A549 (cell line): ENCODE measurements at regions not wholly inside any gene's neighbourhood (a gene's known extent, or its start where the extent isn't known, plus 50 kb on each side); places are given as distances from the start of the nearest gene placed in this dataset.

Source experiments
- FOSB ChIP-seq: fragments of 250-450 bp; sonication (Bioruptor Pico); IDR thresholded peaks from 2 replicates; pipeline ENCODE4 v1.5.0; 2020; ENCODE audit warnings: mild to moderate bottlenecking, moderate library complexity
- KDM5A ChIP-seq: fragments of 200-600 bp; sonication (generic); IDR thresholded peaks from 2 replicates; pipeline ENCODE4 v1.6.1; 2016; ENCODE audit warnings: antibody characterized with exemption, mild to moderate bottlenecking
- MYC ChIP-seq: IDR thresholded peaks from 2 replicates; pipeline ENCODE4 v1.6.1; 2012; ENCODE audit warnings: mild to moderate bottlenecking, inconsistent platforms, low read length, improper control_type of control experiment, borderline replicate concordance
- POLR2A ChIP-seq: IDR thresholded peaks from 2 replicates; pipeline ENCODE4 v1.6.1; 2012; ENCODE audit warnings: mild to moderate bottlenecking, low read length
- RAD21 ChIP-seq, 2 experiments: fragments of >200 bp in 1 of 2; sonication (Bioruptor Twin) in 1 of 2; formaldehyde crosslinking in 1 of 2; IDR thresholded peaks in 1 of 2; conservative IDR thresholded peaks in 1 of 2; 2 replicates in 1 of 2; 3 replicates in 1 of 2; pipeline ENCODE4 v1.6.1; 2012 to 2018; ENCODE audit warnings: inconsistent platforms in 1 of 2
- REST ChIP-seq: fragments of 200-600 bp; sonication (generic); IDR thresholded peaks from 2 replicates; pipeline ENCODE4 v1.6.1; 2016; ENCODE audit warnings: antibody characterized with exemption, mild to moderate bottlenecking, moderate library complexity
- RNF2 ChIP-seq: fragments of 200-600 bp; sonication (generic); IDR thresholded peaks from 2 replicates; pipeline ENCODE4 v1.6.1; 2016; ENCODE audit warnings: low read depth, mild to moderate bottlenecking, antibody characterized with exemption, moderate library complexity, borderline replicate concordance
- TF ChIP-seq, protein P1 (sequence below): fragments of 250-450 bp; sonication (Bioruptor Pico); IDR thresholded peaks from 2 replicates; pipeline ENCODE4 v1.5.0; 2020; ENCODE audit warnings: low read depth, mild to moderate bottlenecking, moderate library complexity
- TF ChIP-seq, protein P2 (sequence below): IDR thresholded peaks from 2 replicates; pipeline ENCODE4 v1.6.1; 2012
- TF ChIP-seq, protein P3 (sequence below): fragments of >200 bp; sonication (Bioruptor Twin); formaldehyde crosslinking; IDR thresholded peaks from 3 replicates; pipeline ENCODE4 v1.5.1; 2016

DNA sequence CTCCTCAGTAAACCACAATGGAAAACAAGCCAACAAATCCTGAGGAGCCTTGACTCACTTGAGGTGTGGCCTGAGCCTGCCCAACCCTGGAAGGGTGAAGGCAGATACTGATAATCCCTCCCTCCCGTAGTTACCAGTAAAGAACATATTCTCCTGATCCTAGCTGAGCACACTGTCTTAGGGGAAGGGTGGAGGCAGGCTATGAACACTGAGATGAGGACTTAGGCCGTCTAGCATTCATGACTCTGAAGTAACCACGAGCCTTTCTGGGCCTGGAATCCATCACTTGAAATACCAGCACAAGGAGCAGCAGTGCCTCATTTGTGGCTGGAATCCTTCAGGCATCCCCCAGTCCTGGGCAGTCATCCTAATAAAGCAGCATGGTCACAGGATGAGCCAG is 124.5 kb upstream of the PRLR start:
- TF ChIP-seq POLR2A (no peak), FOSB (CRISPR knock-in tag) (no peak), KDM5A (no peak), RNF2 (no peak), REST (no peak), MYC (no peak), RAD21 (conservative IDR thresholded peaks at IDR 0.05 in 1 of 2, IDR thresholded peaks at IDR 0.05 in 1 of 2) (no peak)
- TF ChIP-seq, protein P1, sequence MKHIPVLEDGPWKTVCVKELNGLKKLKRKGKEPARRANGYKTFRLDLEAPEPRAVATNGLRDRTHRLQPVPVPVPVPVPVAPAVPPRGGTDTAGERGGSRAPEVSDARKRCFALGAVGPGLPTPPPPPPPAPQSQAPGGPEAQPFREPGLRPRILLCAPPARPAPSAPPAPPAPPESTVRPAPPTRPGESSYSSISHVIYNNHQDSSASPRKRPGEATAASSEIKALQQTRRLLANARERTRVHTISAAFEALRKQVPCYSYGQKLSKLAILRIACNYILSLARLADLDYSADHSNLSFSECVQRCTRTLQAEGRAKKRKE (CRISPR knock-in tag) = no peak
- TF ChIP-seq, protein P2, sequence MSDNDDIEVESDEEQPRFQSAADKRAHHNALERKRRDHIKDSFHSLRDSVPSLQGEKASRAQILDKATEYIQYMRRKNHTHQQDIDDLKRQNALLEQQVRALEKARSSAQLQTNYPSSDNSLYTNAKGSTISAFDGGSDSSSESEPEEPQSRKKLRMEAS = no peak
- TF ChIP-seq, protein P3, sequence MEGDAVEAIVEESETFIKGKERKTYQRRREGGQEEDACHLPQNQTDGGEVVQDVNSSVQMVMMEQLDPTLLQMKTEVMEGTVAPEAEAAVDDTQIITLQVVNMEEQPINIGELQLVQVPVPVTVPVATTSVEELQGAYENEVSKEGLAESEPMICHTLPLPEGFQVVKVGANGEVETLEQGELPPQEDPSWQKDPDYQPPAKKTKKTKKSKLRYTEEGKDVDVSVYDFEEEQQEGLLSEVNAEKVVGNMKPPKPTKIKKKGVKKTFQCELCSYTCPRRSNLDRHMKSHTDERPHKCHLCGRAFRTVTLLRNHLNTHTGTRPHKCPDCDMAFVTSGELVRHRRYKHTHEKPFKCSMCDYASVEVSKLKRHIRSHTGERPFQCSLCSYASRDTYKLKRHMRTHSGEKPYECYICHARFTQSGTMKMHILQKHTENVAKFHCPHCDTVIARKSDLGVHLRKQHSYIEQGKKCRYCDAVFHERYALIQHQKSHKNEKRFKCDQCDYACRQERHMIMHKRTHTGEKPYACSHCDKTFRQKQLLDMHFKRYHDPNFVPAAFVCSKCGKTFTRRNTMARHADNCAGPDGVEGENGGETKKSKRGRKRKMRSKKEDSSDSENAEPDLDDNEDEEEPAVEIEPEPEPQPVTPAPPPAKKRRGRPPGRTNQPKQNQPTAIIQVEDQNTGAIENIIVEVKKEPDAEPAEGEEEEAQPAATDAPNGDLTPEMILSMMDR = no peak
